Smooth muscle cell (in vitro differentiated cells): ENCODE measurements at regions not wholly inside any gene's neighbourhood (a gene's known extent, or its start where the extent isn't known, plus 50 kb on each side); places are given as distances from the start of the nearest gene placed in this dataset.
A peak's percentile ranks its signal among the peaks of the same experiment; 100 is the strongest.

ENCODE experiments used
- DNase-seq: peaks from one replicate; lab custom pipeline; 2025; ENCODE audit not compliant: unreplicated experiment; lab: John Stamatoyannopoulos, UW
- H2AFZ ChIP-seq: fragments of 200-600 bp; sonication (generic); 2 replicates; pipeline ENCODE4 v1.6.0; 2016; ENCODE audit warnings: antibody characterized with exemption, low read depth, mild to moderate bottlenecking
- H3F3A ChIP-seq: fragments of 200-600 bp; sonication (generic); 2 replicates; pipeline ENCODE4 v1.6.0; 2017; ENCODE audit warnings: antibody characterized with exemption, low read depth
- H3K27ac ChIP-seq: fragments of 200-600 bp; sonication (generic); 2 replicates; pipeline ENCODE4 v1.5.1; 2016; ENCODE audit warnings: low read depth, mild to moderate bottlenecking
- H3K27me3 ChIP-seq: fragments of 200-600 bp; sonication (generic); 2 replicates; pipeline ENCODE4 v1.6.1; 2016; ENCODE audit warnings: low read depth, mild to moderate bottlenecking
- H3K36me3 ChIP-seq: fragments of 200-600 bp; sonication (generic); 2 replicates; pipeline ENCODE4 v1.5.1; 2016; ENCODE audit warnings: low read depth
- H3K4me1 ChIP-seq: fragments of 200-600 bp; sonication (generic); 2 replicates; pipeline ENCODE4 v1.5.1; 2016; ENCODE audit warnings: low read depth
- H3K4me2 ChIP-seq: fragments of 200-600 bp; sonication (generic); 2 replicates; pipeline ENCODE4 v1.6.0; 2016; ENCODE audit warnings: mild to moderate bottlenecking
- H3K4me3 ChIP-seq: fragments of 200-600 bp; sonication (generic); 2 replicates; pipeline ENCODE4 v1.5.1; 2016; ENCODE audit warnings: mild to moderate bottlenecking
- H3K79me2 ChIP-seq: fragments of 200-600 bp; sonication (generic); 2 replicates; pipeline ENCODE4 v1.6.0; 2016; ENCODE audit warnings: low read depth, mild to moderate bottlenecking
- H3K9ac ChIP-seq: fragments of 200-600 bp; sonication (generic); 2 replicates; pipeline ENCODE4 v1.6.0; 2016; ENCODE audit warnings: low read depth
- H3K9me3 ChIP-seq: fragments of 200-600 bp; sonication (generic); replicated peaks from 2 replicates; pipeline ENCODE4 v1.5.1; 2016; ENCODE audit warnings: low read depth
- H4K20me1 ChIP-seq: fragments of 200-600 bp; sonication (generic); 2 replicates; pipeline ENCODE4 v1.6.0; 2016; ENCODE audit warnings: low read depth
- CTCF ChIP-seq: fragments of 200-600 bp; sonication (generic); IDR thresholded peaks from 2 replicates; pipeline ENCODE4 v1.5.1; 2017; ENCODE audit warnings: borderline replicate concordance, mild to moderate bottlenecking, antibody characterized with exemption; ENCODE audit not compliant: insufficient read depth, poor library complexity, severe bottlenecking
- WGBS: methylation state at CpG from one replicate; pipeline ENCODE4 v1.1.7; 2016; ENCODE audit warnings: low lambda C conversion rate; 5-methylcytosine and 5-hydroxymethylcytosine counted together

GRCh38 chr10:10870523-10871241 lies 147.0 kb upstream of the CELF2 start:
- peak overlapping the region; percentile 25 for H3K27ac ChIP-seq

GRCh38 chr10:10871352-10871751 lies 146.3 kb upstream of the CELF2 start:
- 73% methylated on average over 7 of the region's 7 CpGs for WGBS
- peaks cover 4% of the 10 kb centered on the region for H3K4me1 ChIP-seq
- H3K9me3 ChIP-seq, result no peaks in the 10 kb centered on the region
- no peak overlapping the region for H3K4me2 ChIP-seq
- no peak overlapping the region for H3K4me3 ChIP-seq
- no peaks in the 10 kb centered on the region for H3K36me3 ChIP-seq
- no peak for TF ChIP-seq CTCF
- H3K27ac ChIP-seq, result peak overlapping the region; percentile 83
- H2AFZ ChIP-seq, result no peak overlapping the region
- peaks cover 6% of the 10 kb centered on the region for H3K27me3 ChIP-seq
- H3K79me2 ChIP-seq, result no peaks in the 10 kb centered on the region
- no peak for DNase-seq
- H3F3A ChIP-seq, result no peaks in the 10 kb centered on the region
- no peaks in the 10 kb centered on the region for H4K20me1 ChIP-seq
- peak overlapping the region; percentile 42 for H3K9ac ChIP-seq

More at GRCh38 chr10:10870523-10871241, 147.0 kb upstream of the CELF2 start:
- H3K27me3 ChIP-seq, result no peaks in the 10 kb centered on the region
- no peak overlapping the region for H2AFZ ChIP-seq
- 65% methylated on average over 16 of the region's 16 CpGs for WGBS
- no peak for DNase-seq
- no peaks in the 10 kb centered on the region for H3F3A ChIP-seq
- H3K4me1 ChIP-seq, result peaks cover 4% of the 10 kb centered on the region
- H4K20me1 ChIP-seq, result no peaks in the 10 kb centered on the region
- TF ChIP-seq CTCF, result no peak
- H3K79me2 ChIP-seq, result no peaks in the 10 kb centered on the region
- H3K4me2 ChIP-seq, result no peak overlapping the region
- H3K36me3 ChIP-seq, result no peaks in the 10 kb centered on the region
- no peaks in the 10 kb centered on the region for H3K9me3 ChIP-seq
- peak overlapping the region; percentile 27 for H3K9ac ChIP-seq
- no peak overlapping the region for H3K4me3 ChIP-seq

- Histone ChIP-seq H3K79me2 (no peaks in the 10 kb centered on the region), H3K4me3 (no peak overlapping the region), H3K9ac (peak overlapping the region; percentile 35), H3K4me2 (peak overlapping the region; percentile 18), H3K4me1 (peaks cover 4% of the 10 kb centered on the region), H4K20me1 (no peaks in the 10 kb centered on the region), H3F3A (no peaks in the 10 kb centered on the region), H3K27me3 (peaks cover 12% of the 10 kb centered on the region), H3K36me3 (no peaks in the 10 kb centered on the region), H2AFZ (no peak overlapping the region), H3K27ac (peak overlapping the region; percentile 83), H3K9me3 (no peaks in the 10 kb centered on the region)
- no peak for TF ChIP-seq CTCF
- DNase-seq, result no peak
- WGBS, result 12% methylated on average over 6 of the region's 6 CpGs
Observed at GRCh38 chr10:10872035-10872673, 145.5 kb upstream of the CELF2 start.

- H3K9ac ChIP-seq, result peak overlapping the region; percentile 35
- no peaks in the 10 kb centered on the region for H4K20me1 ChIP-seq
- H3K4me1 ChIP-seq, result peaks cover 4% of the 10 kb centered on the region
- no peak overlapping the region for H2AFZ ChIP-seq
- DNase-seq, result no peak
- H3K27me3 ChIP-seq, result peaks cover 12% of the 10 kb centered on the region
- no peak for TF ChIP-seq CTCF
- H3K4me3 ChIP-seq, result no peak overlapping the region
- H3F3A ChIP-seq, result no peaks in the 10 kb centered on the region
- H3K4me2 ChIP-seq, result peak overlapping the region; percentile 18
- no peaks in the 10 kb centered on the region for H3K79me2 ChIP-seq
- H3K9me3 ChIP-seq, result no peaks in the 10 kb centered on the region
- no peaks in the 10 kb centered on the region for H3K36me3 ChIP-seq
- peak overlapping the region; percentile 83 for H3K27ac ChIP-seq
- 59% methylated on average over 2 of the region's 2 CpGs for WGBS
Observed at GRCh38 chr10:10872764-10873163, 144.9 kb upstream of the CELF2 start.
